ENCODE measurements at regions not wholly inside any gene's neighbourhood (a gene's known extent, or its start where the extent isn't known, plus 50 kb on each side); places are given as distances from the start of the nearest gene placed in this dataset.

GRCh38 chr3:103706671-103707070 is 1271.9 kb downstream of the ZPLD1 start:
- TF ChIP-seq POLR2A (IDR thresholded peaks at IDR 0.05; ENCODE audit: low read length) (no peak), GATA1 (IDR thresholded peaks at IDR 0.05; ENCODE audit: low read depth, low read length) (no peak)
